ENCODE measurements at regions not wholly inside any gene's neighbourhood (a gene's known extent, or its start where the extent isn't known, plus 50 kb on each side); places are given as distances from the start of the nearest gene placed in this dataset.

DNA sequence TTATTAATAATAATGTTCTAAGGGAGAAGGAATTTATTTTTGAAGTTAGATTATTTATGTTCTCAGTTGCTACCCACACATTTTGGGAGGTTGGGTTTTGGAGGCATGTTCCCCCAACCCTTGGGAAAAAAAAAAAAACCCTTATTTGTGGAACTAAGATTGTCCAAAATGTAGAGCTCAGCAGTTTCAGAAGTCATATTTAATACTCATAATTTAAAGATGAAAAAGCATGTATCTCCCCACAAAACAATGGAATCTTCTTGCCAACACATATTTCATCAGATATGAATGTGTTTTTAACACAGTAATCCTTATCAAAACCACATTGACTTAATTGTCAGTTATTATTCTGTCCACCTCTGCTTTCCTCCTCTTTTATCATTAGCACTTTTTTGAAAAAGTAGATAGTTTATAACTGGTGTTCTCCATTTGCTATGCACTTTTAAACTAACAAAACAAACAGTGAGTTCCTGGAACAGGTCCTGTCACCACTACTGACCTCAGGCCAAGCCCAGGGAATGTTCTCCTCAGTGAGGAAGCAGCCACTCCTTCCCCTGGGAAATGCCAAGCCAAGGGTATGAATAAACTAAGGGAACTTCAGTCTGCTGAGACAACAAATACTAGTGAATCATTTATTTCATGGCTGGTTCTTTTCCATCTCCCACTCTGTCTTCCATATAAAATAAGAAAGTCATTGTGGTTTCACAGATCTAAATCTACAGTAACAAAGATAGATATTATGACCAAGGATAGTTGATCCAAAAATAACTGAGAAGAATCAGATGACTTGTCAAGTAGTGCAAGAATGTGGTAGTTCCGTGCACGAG lies 414.4 kb upstream of the ALCAM start:
- ChIA-PET CTCF (no interaction called here), SMC1A (ENCODE audit: uncharacterized antibody, unreplicated experiment) (interaction anchor here (0.6 kb wide), 1 partner anchor 284 kb away, joined by 3 read pairs; no protein-coding TSS in a partner anchor), POLR2A (no interaction called here), RAD21 (ENCODE audit: unreplicated experiment) (no interaction called here)
- no TSS peak for BruUV-seq (replicated peaks)
- 0% methylated on average over 2 of the region's 2 CpGs for WGBS (ENCODE audit: insufficient coverage, insufficient replicate concordance, low lambda C conversion rate, missing lambda C conversion rate)
- Histone ChIP-seq H3K27ac (ENCODE audit: control insufficient read depth, insufficient read depth) (no peak overlapping the region), H2AFZ (ENCODE audit: control insufficient read depth, low read depth, low read length) (no peak overlapping the region), H3K9me3 (replicated peaks; ENCODE audit: control insufficient read depth, insufficient read depth, low read length) (no peaks in the 10 kb centered on the region), H3K36me3 (ENCODE audit: control insufficient read depth in 2 of 2, insufficient read depth in 2 of 2, low read length in 1 of 2) (no peaks in the 10 kb centered on the region), H3K4me3 (no peak overlapping the region), H3K4me1 (ENCODE audit: control insufficient read depth, insufficient read depth, low read length) (no peaks in the 10 kb centered on the region), H4K20me1 (ENCODE audit: control insufficient read depth, insufficient read depth) (no peaks in the 10 kb centered on the region), H3K4me2 (ENCODE audit: control insufficient read depth, insufficient read depth) (no peak overlapping the region), H3K27me3 (replicated peaks in 1 of 2; ENCODE audit: control insufficient read depth in 2 of 2, insufficient read depth in 2 of 2, low read length in 1 of 2) (no peaks in the 10 kb centered on the region), H3K79me2 (ENCODE audit: control insufficient read depth, insufficient read depth, low read length) (no peaks in the 10 kb centered on the region), H3K9ac (ENCODE audit: control insufficient read depth, insufficient read depth, low read length) (no peak overlapping the region)
- TF ChIP-seq, protein P1, sequence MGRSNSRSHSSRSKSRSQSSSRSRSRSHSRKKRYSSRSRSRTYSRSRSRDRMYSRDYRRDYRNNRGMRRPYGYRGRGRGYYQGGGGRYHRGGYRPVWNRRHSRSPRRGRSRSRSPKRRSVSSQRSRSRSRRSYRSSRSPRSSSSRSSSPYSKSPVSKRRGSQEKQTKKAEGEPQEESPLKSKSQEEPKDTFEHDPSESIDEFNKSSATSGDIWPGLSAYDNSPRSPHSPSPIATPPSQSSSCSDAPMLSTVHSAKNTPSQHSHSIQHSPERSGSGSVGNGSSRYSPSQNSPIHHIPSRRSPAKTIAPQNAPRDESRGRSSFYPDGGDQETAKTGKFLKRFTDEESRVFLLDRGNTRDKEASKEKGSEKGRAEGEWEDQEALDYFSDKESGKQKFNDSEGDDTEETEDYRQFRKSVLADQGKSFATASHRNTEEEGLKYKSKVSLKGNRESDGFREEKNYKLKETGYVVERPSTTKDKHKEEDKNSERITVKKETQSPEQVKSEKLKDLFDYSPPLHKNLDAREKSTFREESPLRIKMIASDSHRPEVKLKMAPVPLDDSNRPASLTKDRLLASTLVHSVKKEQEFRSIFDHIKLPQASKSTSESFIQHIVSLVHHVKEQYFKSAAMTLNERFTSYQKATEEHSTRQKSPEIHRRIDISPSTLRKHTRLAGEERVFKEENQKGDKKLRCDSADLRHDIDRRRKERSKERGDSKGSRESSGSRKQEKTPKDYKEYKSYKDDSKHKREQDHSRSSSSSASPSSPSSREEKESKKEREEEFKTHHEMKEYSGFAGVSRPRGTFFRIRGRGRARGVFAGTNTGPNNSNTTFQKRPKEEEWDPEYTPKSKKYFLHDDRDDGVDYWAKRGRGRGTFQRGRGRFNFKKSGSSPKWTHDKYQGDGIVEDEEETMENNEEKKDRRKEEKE (IDR thresholded peaks at IDR 0.05) = no peak
- no peak for TF ChIP-seq CREB1 (IDR thresholded peaks at IDR 0.05; ENCODE audit: low read depth)
- no peak for TF ChIP-seq MYC (IDR thresholded peaks at IDR 0.05; ENCODE audit: insufficient read depth, insufficient read length, insufficient replicate concordance, low read length, severe bottlenecking)
- no peak for TF ChIP-seq EZH2 (IDR thresholded peaks at IDR 0.05; ENCODE audit: borderline replicate concordance, control insufficient read depth, low read depth, low read length)
- no peak for TF ChIP-seq MEF2A (IDR thresholded peaks at IDR 0.05; ENCODE audit: insufficient read depth, low read depth, low read length)
- TF ChIP-seq, protein P2, sequence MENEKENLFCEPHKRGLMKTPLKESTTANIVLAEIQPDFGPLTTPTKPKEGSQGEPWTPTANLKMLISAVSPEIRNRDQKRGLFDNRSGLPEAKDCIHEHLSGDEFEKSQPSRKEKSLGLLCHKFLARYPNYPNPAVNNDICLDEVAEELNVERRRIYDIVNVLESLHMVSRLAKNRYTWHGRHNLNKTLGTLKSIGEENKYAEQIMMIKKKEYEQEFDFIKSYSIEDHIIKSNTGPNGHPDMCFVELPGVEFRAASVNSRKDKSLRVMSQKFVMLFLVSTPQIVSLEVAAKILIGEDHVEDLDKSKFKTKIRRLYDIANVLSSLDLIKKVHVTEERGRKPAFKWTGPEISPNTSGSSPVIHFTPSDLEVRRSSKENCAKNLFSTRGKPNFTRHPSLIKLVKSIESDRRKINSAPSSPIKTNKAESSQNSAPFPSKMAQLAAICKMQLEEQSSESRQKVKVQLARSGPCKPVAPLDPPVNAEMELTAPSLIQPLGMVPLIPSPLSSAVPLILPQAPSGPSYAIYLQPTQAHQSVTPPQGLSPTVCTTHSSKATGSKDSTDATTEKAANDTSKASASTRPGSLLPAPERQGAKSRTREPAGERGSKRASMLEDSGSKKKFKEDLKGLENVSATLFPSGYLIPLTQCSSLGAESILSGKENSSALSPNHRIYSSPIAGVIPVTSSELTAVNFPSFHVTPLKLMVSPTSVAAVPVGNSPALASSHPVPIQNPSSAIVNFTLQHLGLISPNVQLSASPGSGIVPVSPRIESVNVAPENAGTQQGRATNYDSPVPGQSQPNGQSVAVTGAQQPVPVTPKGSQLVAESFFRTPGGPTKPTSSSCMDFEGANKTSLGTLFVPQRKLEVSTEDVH (IDR thresholded peaks at IDR 0.05; ENCODE audit: low read depth, partially characterized antibody) = no peak
- no peak for TF ChIP-seq MTA2 (IDR thresholded peaks at IDR 0.05; ENCODE audit: low read depth)
- TF ChIP-seq IKZF2 (IDR thresholded peaks at IDR 0.05) = no peak
- no peak for TF ChIP-seq DPF2 (IDR thresholded peaks at IDR 0.05)
- TF ChIP-seq, protein P3, sequence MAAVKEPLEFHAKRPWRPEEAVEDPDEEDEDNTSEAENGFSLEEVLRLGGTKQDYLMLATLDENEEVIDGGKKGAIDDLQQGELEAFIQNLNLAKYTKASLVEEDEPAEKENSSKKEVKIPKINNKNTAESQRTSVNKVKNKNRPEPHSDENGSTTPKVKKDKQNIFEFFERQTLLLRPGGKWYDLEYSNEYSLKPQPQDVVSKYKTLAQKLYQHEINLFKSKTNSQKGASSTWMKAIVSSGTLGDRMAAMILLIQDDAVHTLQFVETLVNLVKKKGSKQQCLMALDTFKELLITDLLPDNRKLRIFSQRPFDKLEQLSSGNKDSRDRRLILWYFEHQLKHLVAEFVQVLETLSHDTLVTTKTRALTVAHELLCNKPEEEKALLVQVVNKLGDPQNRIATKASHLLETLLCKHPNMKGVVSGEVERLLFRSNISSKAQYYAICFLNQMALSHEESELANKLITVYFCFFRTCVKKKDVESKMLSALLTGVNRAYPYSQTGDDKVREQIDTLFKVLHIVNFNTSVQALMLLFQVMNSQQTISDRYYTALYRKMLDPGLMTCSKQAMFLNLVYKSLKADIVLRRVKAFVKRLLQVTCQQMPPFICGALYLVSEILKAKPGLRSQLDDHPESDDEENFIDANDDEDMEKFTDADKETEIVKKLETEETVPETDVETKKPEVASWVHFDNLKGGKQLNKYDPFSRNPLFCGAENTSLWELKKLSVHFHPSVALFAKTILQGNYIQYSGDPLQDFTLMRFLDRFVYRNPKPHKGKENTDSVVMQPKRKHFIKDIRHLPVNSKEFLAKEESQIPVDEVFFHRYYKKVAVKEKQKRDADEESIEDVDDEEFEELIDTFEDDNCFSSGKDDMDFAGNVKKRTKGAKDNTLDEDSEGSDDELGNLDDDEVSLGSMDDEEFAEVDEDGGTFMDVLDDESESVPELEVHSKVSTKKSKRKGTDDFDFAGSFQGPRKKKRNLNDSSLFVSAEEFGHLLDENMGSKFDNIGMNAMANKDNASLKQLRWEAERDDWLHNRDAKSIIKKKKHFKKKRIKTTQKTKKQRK (IDR thresholded peaks at IDR 0.05; ENCODE audit: low read depth, low read length) = no peak
- TF ChIP-seq PAX8 (IDR thresholded peaks at IDR 0.05) = no peak
- no peak for FAIRE-seq
- intact Hi-C loops (cut with micrococcal nuclease; ENCODE audit: unreplicated experiment) = no loop called here
- no peak for ATAC-seq
- in situ Hi-C loops (cut with MboI) = no loop called here
- DNase-seq (ENCODE audit: low read depth, low spot score) = no peak
